ENCODE measurements at regions not wholly inside any gene's neighbourhood (a gene's known extent, or its start where the extent isn't known, plus 50 kb on each side); places are given as distances from the start of the nearest gene placed in this dataset.

GRCh38 chr16:22705799-22706198 is 108.2 kb upstream of the HS3ST2 start:
- Histone ChIP-seq H3K56ac (ENCODE audit: extremely low read depth, insufficient read depth, low read length) (no peak overlapping the region), H4K20me1 (ENCODE audit: insufficient read depth, low read length) (no peaks in the 10 kb centered on the region), H3K4me1 (ENCODE audit: control insufficient read depth, insufficient read depth, low read length) (no peaks in the 10 kb centered on the region), H3K79me1 (ENCODE audit: low read depth in 1 of 2, low read length in 2 of 2) (no peaks in the 10 kb centered on the region), H3K4me2 (ENCODE audit: low read depth, low read length) (no peak overlapping the region), H3K36me3 (ENCODE audit: control insufficient read depth, insufficient read depth, low read length) (no peaks in the 10 kb centered on the region), H3K4me3 (ENCODE audit: insufficient read depth, low read depth, low read length) (no peak overlapping the region), H2BK120ac (ENCODE audit: low read depth, low read length) (no peak overlapping the region), H3K27me3 (ENCODE audit: control insufficient read depth, insufficient read depth, low read length) (no peaks in the 10 kb centered on the region), H3K23ac (ENCODE audit: low read depth, low read length) (no peak overlapping the region), H2BK15ac (ENCODE audit: low read depth, low read length) (no peak overlapping the region), H2BK5ac (ENCODE audit: low read depth, low read length, poor library complexity, severe bottlenecking) (no peak overlapping the region), H3K9me3 (ENCODE audit: control insufficient read depth, insufficient read depth, low read length) (no peaks in the 10 kb centered on the region), H4K8ac (ENCODE audit: low read depth in 2 of 2, low read length in 2 of 2) (no peak overlapping the region), H2AFZ (replicated peaks; ENCODE audit: low read length, poor library complexity) (no peak overlapping the region), H2AK9ac (replicated peaks; ENCODE audit: low read depth, low read length, poor library complexity) (no peak overlapping the region), H3K14ac (replicated peaks; ENCODE audit: low read depth, low read length) (no peak overlapping the region), H3K9me1 (ENCODE audit: insufficient read depth, low read length) (no peaks in the 10 kb centered on the region), H4K91ac (ENCODE audit: insufficient read depth, low read depth, low read length) (no peak overlapping the region), H4K5ac (ENCODE audit: low read depth, low read length) (no peak overlapping the region), H3K4ac (ENCODE audit: low read depth, low read length) (no peak overlapping the region), H3K9ac (ENCODE audit: low read depth, low read length) (no peak overlapping the region), H2BK20ac (ENCODE audit: low read depth, low read length) (no peak overlapping the region), H3K18ac (ENCODE audit: low read depth, low read length) (no peak overlapping the region), H3K27ac (ENCODE audit: insufficient read depth, low read length) (no peak overlapping the region), H2AK5ac (ENCODE audit: low read depth, low read length) (no peak overlapping the region)
- TF ChIP-seq SMC3 (IDR thresholded peaks at IDR 0.05; ENCODE audit: low read depth, low read length) (no peak), RCOR1 (IDR thresholded peaks at IDR 0.05; ENCODE audit: insufficient replicate concordance, low read length) (no peak), CTCF (conservative IDR thresholded peaks at IDR 0.05; ENCODE audit: low read depth, low read length) (no peak), MAFK (IDR thresholded peaks at IDR 0.05; ENCODE audit: low read depth, low read length) (no peak), USF2 (IDR thresholded peaks at IDR 0.05; ENCODE audit: low read depth, low read length) (no peak), NFE2L2 (IDR thresholded peaks at IDR 0.05; ENCODE audit: low read depth, low read length) (no peak), RAD21 (IDR thresholded peaks at IDR 0.05; ENCODE audit: low read length) (no peak), MAZ (IDR thresholded peaks at IDR 0.05; ENCODE audit: borderline replicate concordance, low read depth, low read length) (no peak), BHLHE40 (IDR thresholded peaks at IDR 0.05; ENCODE audit: low read depth, low read length) (no peak), FOS (IDR thresholded peaks at IDR 0.05; ENCODE audit: low read depth, low read length) (no peak), MXI1 (IDR thresholded peaks at IDR 0.05; ENCODE audit: borderline replicate concordance, low read depth, low read length) (no peak), RFX5 (IDR thresholded peaks at IDR 0.05; ENCODE audit: low read depth, low read length) (no peak), ELK1 (IDR thresholded peaks at IDR 0.05; ENCODE audit: borderline replicate concordance, low read depth, low read length) (no peak), POLR2A (IDR thresholded peaks at IDR 0.05; ENCODE audit: low read depth, low read length) (no peak), CEBPB (IDR thresholded peaks at IDR 0.05; ENCODE audit: low read depth, low read length) (no peak), CHD1 (IDR thresholded peaks at IDR 0.05; ENCODE audit: low read depth, low read length) (no peak)
- ATAC-seq (ENCODE audit: low read depth) (no peak), DNase-seq (no peak)
- dilution Hi-C loops (cut with HindIII; ENCODE audit: low sequenced_read_pairs, unreplicated experiment) = no loop called here
- BruUV-seq (replicated peaks) = no TSS peak
- in situ Hi-C loops (cut with MboI; ENCODE audit: low sequenced_read_pairs) = no loop called here
- intact Hi-C loops (cut with micrococcal nuclease) = no loop called here
- WGBS, 2 experiments (ENCODE audit: extremely low coverage in 2 of 2, insufficient read length in 1 of 2) = 0% methylated on average over 1 of the region's 3 CpGs; no CpG with 5 or more reads in 1 of the 2 experiments
- ChIA-PET CTCF (no interaction called here), POLR2A (ENCODE audit: unreplicated experiment) (no interaction called here)
